Osteocyte (in vitro differentiated cells): ENCODE measurements at regions not wholly inside any gene's neighbourhood (a gene's known extent, or its start where the extent isn't known, plus 50 kb on each side); places are given as distances from the start of the nearest gene placed in this dataset.
"Not testable (repeated sequence)": the region's sequence is repeated elsewhere in the genome, so short reads cannot be mapped to it uniquely, and the experiment has no call there.

Experiments
- DNase-seq: peaks from one replicate; pipeline ENCODE4 v3.0.0; 2021; ENCODE audit warnings: mixed read lengths; ENCODE audit not compliant: unreplicated experiment; ENCODE audit errors: extremely low spot score
- H3K27ac Mint-ChIP-seq: one replicate; pipeline ENCODE4 v1.8.0; 2021; ENCODE audit warnings: mild to moderate bottlenecking, mixed read lengths; ENCODE audit not compliant: unreplicated experiment
- H3K27me3 Mint-ChIP-seq: one replicate; pipeline ENCODE4 v1.8.0; 2021; ENCODE audit warnings: mixed read lengths; ENCODE audit not compliant: unreplicated experiment
- H3K36me3 Mint-ChIP-seq: one replicate; pipeline ENCODE4 v1.8.0; 2021; ENCODE audit warnings: mixed read lengths; ENCODE audit not compliant: unreplicated experiment
- H3K4me1 Mint-ChIP-seq: one replicate; pipeline ENCODE4 v1.8.0; 2021; ENCODE audit warnings: mixed read lengths; ENCODE audit not compliant: unreplicated experiment
- H3K4me3 Mint-ChIP-seq: one replicate; pipeline ENCODE4 v1.8.0; 2021; ENCODE audit warnings: mild to moderate bottlenecking, moderate library complexity, mixed read lengths; ENCODE audit not compliant: unreplicated experiment
- H3K9me3 Mint-ChIP-seq: one replicate; pipeline ENCODE4 v1.8.0; 2021; ENCODE audit warnings: mixed read lengths; ENCODE audit not compliant: unreplicated experiment
- TF ChIP-seq, protein P1 (sequence below): fragments of 200-600 bp; sonication (generic); IDR thresholded peaks from 2 replicates; pipeline ENCODE4 v1.5.0; 2021; ENCODE audit warnings: antibody characterized with exemption, mild to moderate bottlenecking, moderate library complexity

DNA sequence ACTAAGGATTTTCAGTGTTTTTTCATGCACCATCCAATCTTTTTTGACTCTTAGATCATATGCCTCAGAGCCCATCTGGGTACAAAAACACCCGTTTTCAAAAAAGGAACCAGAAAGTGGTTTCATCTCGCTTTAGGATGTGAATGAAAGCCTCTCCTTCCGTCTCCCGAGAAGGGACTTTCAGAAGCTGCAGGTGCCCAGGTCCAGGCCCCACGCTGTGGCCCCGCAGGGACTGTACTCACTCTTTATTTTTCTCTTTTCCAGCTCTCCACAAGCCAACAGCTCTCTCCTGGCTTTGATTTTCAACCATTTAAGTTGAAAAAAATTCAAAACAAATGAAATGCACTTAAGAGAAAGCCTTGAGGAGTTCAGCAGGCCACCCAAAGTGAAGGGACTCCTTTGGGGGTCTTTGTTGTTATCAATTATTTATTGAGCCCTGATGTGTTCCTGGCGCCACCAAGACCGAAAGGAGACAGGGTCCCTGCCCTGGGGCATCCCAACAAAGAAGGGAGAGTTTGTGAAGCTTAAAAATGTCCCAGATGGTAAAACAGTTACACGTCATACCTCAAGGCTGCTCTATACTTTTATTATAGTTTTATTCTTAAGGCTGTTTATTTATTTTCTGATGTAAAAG is 467.3 kb downstream of the PREX1 start:
- H3K4me3 Mint-ChIP-seq: no peak overlapping the region
- DNase-seq: no peak
- H3K27me3 Mint-ChIP-seq: peaks cover 46% of the 10 kb centered on the region
- TF ChIP-seq, protein P1, sequence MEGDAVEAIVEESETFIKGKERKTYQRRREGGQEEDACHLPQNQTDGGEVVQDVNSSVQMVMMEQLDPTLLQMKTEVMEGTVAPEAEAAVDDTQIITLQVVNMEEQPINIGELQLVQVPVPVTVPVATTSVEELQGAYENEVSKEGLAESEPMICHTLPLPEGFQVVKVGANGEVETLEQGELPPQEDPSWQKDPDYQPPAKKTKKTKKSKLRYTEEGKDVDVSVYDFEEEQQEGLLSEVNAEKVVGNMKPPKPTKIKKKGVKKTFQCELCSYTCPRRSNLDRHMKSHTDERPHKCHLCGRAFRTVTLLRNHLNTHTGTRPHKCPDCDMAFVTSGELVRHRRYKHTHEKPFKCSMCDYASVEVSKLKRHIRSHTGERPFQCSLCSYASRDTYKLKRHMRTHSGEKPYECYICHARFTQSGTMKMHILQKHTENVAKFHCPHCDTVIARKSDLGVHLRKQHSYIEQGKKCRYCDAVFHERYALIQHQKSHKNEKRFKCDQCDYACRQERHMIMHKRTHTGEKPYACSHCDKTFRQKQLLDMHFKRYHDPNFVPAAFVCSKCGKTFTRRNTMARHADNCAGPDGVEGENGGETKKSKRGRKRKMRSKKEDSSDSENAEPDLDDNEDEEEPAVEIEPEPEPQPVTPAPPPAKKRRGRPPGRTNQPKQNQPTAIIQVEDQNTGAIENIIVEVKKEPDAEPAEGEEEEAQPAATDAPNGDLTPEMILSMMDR: no peak
- H3K9me3 Mint-ChIP-seq: no peaks in the 10 kb centered on the region
- H3K36me3 Mint-ChIP-seq: no peaks in the 10 kb centered on the region
- no peaks in the 10 kb centered on the region for H3K4me1 Mint-ChIP-seq
- H3K27ac Mint-ChIP-seq: no peak overlapping the region

DNA sequence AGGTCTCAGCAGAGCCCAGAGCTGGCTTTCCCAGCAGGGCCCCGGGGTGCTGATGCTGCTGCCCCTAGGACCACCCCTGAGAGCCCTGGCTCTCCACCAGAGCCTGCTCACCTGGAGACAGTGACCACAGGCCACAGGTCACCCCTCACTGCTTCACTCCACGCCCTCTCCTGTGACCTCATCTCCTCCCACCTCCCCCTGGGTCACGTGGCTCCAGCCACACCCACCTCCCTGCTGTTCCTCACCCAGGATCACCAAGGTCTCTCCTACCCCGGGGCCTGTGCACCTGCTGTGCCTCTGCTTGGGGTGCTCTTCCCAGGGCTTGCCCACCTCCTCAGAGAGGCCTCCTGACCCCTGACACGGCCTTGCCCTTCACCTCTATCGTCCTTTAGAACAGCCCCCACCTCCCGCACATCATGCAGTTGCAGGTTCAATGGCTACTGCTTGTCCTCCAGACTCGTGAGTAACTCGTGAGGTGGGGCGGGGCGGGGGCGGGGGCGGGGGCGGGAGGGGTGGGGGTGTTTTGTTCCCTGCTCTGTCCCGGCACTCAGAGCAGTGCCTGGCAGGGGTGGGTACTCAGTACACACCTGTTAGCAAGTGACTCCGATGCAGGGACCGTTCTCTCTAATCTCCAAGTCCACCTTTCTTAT is 468.0 kb downstream of the PREX1 start:
- Mint-ChIP-seq H3K9me3 (no peaks in the 10 kb centered on the region), H3K4me3 (no peak overlapping the region), H3K4me1 (no peaks in the 10 kb centered on the region), H3K27ac (no peak overlapping the region), H3K36me3 (no peaks in the 10 kb centered on the region), H3K27me3 (peaks cover 49% of the 10 kb centered on the region)
- DNase-seq: no peak
- TF ChIP-seq, protein P1: no peak

DNA sequence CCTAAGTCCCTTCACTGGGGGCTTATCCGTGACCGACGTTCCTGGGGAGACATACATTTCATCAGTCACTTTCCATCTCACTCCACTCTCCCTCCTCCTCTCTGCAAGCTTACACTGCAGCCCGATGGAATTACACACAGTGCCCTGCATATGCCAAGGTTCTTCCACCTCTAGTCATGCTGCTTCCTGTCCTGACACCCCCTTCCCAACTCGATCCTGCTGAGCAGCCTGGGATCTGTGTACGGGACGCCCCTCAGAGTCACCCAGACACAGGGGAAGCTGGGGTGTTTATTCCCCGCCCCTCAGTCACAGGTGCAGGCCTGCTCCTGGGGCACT is 468.8 kb downstream of the PREX1 start:
- H3K36me3 Mint-ChIP-seq, H3K9me3 Mint-ChIP-seq, H3K4me1 Mint-ChIP-seq, DNase-seq, H3K4me3 Mint-ChIP-seq, H3K27ac Mint-ChIP-seq: not testable (repeated sequence)
- H3K27me3 Mint-ChIP-seq: peaks cover 41% of the 10 kb centered on the region

DNA sequence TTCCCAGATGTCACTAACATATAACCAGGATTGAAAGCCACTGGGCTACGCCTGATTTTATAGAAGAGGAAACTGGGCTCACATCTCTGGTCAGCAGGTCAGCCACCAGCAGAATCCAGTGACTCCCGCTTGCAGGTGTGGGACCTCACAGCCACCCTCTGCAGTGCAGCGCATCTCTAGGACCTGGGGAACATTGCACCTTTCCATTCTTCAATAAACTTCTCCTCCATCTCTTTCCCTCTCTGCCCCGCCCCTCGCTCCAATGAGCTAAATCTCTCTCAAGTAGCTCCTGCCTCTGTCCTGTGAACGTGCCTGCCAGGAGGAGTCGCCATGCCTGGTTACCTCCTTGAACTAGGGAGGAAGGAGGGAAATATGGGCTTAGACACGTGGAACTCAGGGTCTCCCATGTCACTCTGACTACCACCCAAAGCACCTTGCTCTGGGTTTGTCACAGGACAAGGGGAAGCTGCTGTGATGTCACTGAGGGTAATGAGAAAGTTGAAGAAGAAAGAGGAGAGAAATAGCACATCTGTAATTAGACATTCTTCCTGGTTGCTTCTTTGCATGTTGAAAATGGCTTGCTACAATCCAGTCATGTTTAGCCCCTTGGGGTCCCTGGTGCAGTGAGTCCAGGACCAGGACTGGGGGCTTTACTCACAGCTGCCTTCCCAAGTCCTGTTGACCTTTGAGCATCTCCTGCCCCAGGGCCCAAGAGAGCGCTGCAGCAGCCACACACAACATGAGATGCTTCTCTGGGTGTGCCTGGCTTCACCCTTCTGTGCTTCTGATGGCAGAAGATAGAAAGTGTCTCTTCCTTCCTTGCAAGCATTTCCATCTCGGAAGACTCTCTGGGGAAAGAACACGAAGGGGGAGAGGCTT is 469.4 kb downstream of the PREX1 start:
- no peak overlapping the region for H3K4me3 Mint-ChIP-seq
- TF ChIP-seq, protein P1: no peak
- H3K9me3 Mint-ChIP-seq: no peaks in the 10 kb centered on the region
- no peak for DNase-seq
- H3K27ac Mint-ChIP-seq: no peak overlapping the region
- no peaks in the 10 kb centered on the region for H3K36me3 Mint-ChIP-seq
- peaks cover 40% of the 10 kb centered on the region for H3K27me3 Mint-ChIP-seq
- no peaks in the 10 kb centered on the region for H3K4me1 Mint-ChIP-seq

DNA sequence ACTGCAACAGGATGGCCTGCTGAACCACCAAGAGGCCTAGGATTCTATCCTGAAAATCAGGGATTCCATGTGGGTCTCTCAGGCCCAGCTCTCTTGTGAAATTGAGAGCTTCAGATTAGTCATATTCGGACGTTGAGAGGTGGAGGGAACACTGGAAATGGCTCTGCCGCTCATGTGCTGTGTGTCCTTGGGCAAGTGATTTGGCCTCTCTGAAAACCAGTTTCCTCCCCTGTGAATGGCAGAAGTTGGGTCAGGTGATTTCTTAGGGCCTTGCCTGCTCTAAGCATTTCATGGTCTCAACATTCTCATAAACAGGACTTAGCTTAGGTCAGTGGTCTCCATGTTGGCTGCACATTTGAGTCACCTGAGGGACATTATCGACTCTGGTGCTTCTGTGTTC is 470.1 kb downstream of the PREX1 start:
- H3K27ac Mint-ChIP-seq: no peak overlapping the region
- TF ChIP-seq, protein P1: no peak
- no peak for DNase-seq
- peaks cover 40% of the 10 kb centered on the region for H3K27me3 Mint-ChIP-seq
- H3K9me3 Mint-ChIP-seq: no peaks in the 10 kb centered on the region
- no peak overlapping the region for H3K4me3 Mint-ChIP-seq
- H3K4me1 Mint-ChIP-seq: no peaks in the 10 kb centered on the region
- no peaks in the 10 kb centered on the region for H3K36me3 Mint-ChIP-seq
